Pancreas (tissue), 8 donors: ENCODE measurements at regions not wholly inside any gene's neighbourhood (a gene's known extent, or its start where the extent isn't known, plus 50 kb on each side); places are given as distances from the start of the nearest gene placed in this dataset.

Source experiments
- ATAC-seq, 4 donors: fragments of 200-7000 bp; cut with Tn5 transposase; one replicate each; pipeline versions ENCODE4 v1.8.0 to v1.9.1; 2020; ENCODE audit warnings: mild to moderate bottlenecking in 4 of 4, moderate library complexity in 4 of 4
- DNase-seq, 6 donors: peaks; one replicate each; pipeline ENCODE4 v3.0.0-alpha.2; 2020
- FAIRE-seq: peaks from 2 replicates; lab custom pipeline; 2012; peaks lifted over from hg19 to GRCh38; lab: Jason Lieb, UNC
- H3K27ac ChIP-seq, 4 donors: fragments of 200-600 bp; sonication (generic); 1 replicate in 3 of 4; 2 replicates in 1 of 4; pipeline versions ENCODE4 v1.5.0 to v1.8.0; 2020
- H3K27me3 ChIP-seq, 4 donors: fragments of 200-600 bp; one replicate each; pipeline ENCODE4 v1.8.0; 2021
- H3K36me3 ChIP-seq, 3 donors: fragments of 200-600 bp; sonication (generic) in 1 of 3; one replicate each; pipeline versions ENCODE4 v1.5.0 to v1.8.0; 2020 to 2021
- H3K4me1 ChIP-seq, 3 donors: fragments of 200-600 bp; one replicate each; pipeline ENCODE4 v1.8.0; 2021
- H3K4me3 ChIP-seq, 4 donors: fragments of 200-600 bp; sonication (generic) in 2 of 4; one replicate each; pipeline versions ENCODE4 v1.5.0 to v1.8.0; 2020 to 2021
- H3K9me3 ChIP-seq, 4 donors: fragments of 200-600 bp; one replicate each; pipeline ENCODE4 v1.8.0; 2021
- intact Hi-C, 3 donors: fragments of 100-400 bp; cut with DNase I; formaldehyde crosslinking; loops; one replicate each; pipeline versions ENCODE4 v1.11.1 to v1.14.2; 2022
- TF ChIP-seq, protein P1 (sequence below), 4 donors: fragments of 200-600 bp; sonication (generic) in 3 of 4; IDR thresholded peaks; one replicate each; pipeline versions ENCODE4 v1.5.0 to v1.8.0; 2021; ENCODE audit warnings: antibody characterized with exemption in 4 of 4
- donor health status: DM: no; HTN: no; CAD: no; lungs with moderate emphysema.
- donor health status: DM: no; HTN: no; CAD: no.
- donor health status: control.
- donor health status: control.
- donor health status: DM: yes; HTN: yes; CAD: no.
- donor health status: DM: no; HTN: no; CAD: no.
- donor health status: DM: no; HTN: no; CAD: no.
- donor health status: DM: yes; HTN: yes; CAD: no.

DNA sequence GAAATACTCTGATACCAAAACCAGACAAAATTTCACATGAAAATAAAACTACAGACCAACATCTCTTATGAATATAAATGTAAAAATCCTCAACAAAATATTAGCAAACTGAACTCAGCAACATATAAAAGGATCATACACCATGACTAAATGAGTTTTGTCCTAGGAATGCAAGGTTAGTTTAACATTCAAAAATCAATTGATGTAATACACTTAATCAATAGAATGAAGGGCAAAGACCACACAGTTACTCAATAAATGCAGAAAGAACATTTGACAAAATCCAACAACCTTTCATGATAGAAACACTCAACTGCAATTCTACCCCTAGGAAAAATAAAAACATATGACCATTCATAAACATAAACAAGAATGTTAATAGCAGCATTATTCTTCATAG lies 50.2 kb upstream of the DCTD start:
- intact Hi-C loops: no loop called here
- H3K27ac ChIP-seq: no peak overlapping the region
- no peaks in the 10 kb centered on the region for H3K9me3 ChIP-seq
- no peak for DNase-seq
- no peak overlapping the region for H3K4me3 ChIP-seq
- no peaks in the 10 kb centered on the region for H3K27me3 ChIP-seq
- TF ChIP-seq, protein P1, sequence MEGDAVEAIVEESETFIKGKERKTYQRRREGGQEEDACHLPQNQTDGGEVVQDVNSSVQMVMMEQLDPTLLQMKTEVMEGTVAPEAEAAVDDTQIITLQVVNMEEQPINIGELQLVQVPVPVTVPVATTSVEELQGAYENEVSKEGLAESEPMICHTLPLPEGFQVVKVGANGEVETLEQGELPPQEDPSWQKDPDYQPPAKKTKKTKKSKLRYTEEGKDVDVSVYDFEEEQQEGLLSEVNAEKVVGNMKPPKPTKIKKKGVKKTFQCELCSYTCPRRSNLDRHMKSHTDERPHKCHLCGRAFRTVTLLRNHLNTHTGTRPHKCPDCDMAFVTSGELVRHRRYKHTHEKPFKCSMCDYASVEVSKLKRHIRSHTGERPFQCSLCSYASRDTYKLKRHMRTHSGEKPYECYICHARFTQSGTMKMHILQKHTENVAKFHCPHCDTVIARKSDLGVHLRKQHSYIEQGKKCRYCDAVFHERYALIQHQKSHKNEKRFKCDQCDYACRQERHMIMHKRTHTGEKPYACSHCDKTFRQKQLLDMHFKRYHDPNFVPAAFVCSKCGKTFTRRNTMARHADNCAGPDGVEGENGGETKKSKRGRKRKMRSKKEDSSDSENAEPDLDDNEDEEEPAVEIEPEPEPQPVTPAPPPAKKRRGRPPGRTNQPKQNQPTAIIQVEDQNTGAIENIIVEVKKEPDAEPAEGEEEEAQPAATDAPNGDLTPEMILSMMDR (IDR thresholded peaks at IDR 0.05): no peak
- no peak for FAIRE-seq
- no peaks in the 10 kb centered on the region for H3K36me3 ChIP-seq
- no peak for ATAC-seq
- no peaks in the 10 kb centered on the region for H3K4me1 ChIP-seq
